ENCODE measurements at regions not wholly inside any gene's neighbourhood (a gene's known extent, or its start where the extent isn't known, plus 50 kb on each side); places are given as distances from the start of the nearest gene placed in this dataset.

- Histone ChIP-seq H3K36me3 (ENCODE audit: control insufficient read depth, insufficient read depth, low read length) (no peaks in the 10 kb centered on the region), H3K27me3 (replicated peaks; ENCODE audit: control insufficient read depth, insufficient read depth, low read length) (no peaks in the 10 kb centered on the region), H3K4me3 (replicated peaks; ENCODE audit: low read depth, low read length) (no peak overlapping the region)
- DNase-seq (ENCODE audit: extremely low read depth, insufficient read length): no peak
- no peak for TF ChIP-seq CTCF (IDR thresholded peaks at IDR 0.05; ENCODE audit: insufficient read depth, low read length, poor library complexity, severe bottlenecking)
These were observed 363.3 kb downstream of the SEMA3D start for GRCh38 chr7:84823530-84823929.

- H3K27me3 ChIP-seq (replicated peaks; ENCODE audit: control insufficient read depth, insufficient read depth, low read length): no peaks in the 10 kb centered on the region
- DNase-seq (ENCODE audit: extremely low read depth, insufficient read length): no peak
- TF ChIP-seq CTCF (IDR thresholded peaks at IDR 0.05; ENCODE audit: insufficient read depth, low read length, poor library complexity, severe bottlenecking): no peak
- no peak overlapping the region for H3K4me3 ChIP-seq (replicated peaks; ENCODE audit: low read depth, low read length)
- no peaks in the 10 kb centered on the region for H3K36me3 ChIP-seq (ENCODE audit: control insufficient read depth, insufficient read depth, low read length)
These were observed 363.8 kb downstream of the SEMA3D start for GRCh38 chr7:84822941-84823510.

GRCh38 chr7:84821671-84822534 lies 365.0 kb downstream of the SEMA3D start:
- Histone ChIP-seq H3K36me3 (ENCODE audit: control insufficient read depth, insufficient read depth, low read length) (no peaks in the 10 kb centered on the region), H3K4me3 (replicated peaks; ENCODE audit: low read depth, low read length) (no peak overlapping the region), H3K27me3 (replicated peaks; ENCODE audit: control insufficient read depth, insufficient read depth, low read length) (no peaks in the 10 kb centered on the region)
- no peak for TF ChIP-seq CTCF (IDR thresholded peaks at IDR 0.05; ENCODE audit: insufficient read depth, low read length, poor library complexity, severe bottlenecking)
- DNase-seq (ENCODE audit: extremely low read depth, insufficient read length): no peak

GRCh38 chr7:84820481-84820880 lies 366.4 kb downstream of the SEMA3D start:
- Histone ChIP-seq H3K4me3 (replicated peaks; ENCODE audit: low read depth, low read length) (no peak overlapping the region), H3K36me3 (ENCODE audit: control insufficient read depth, insufficient read depth, low read length) (no peaks in the 10 kb centered on the region), H3K27me3 (replicated peaks; ENCODE audit: control insufficient read depth, insufficient read depth, low read length) (no peaks in the 10 kb centered on the region)
- no peak for TF ChIP-seq CTCF (IDR thresholded peaks at IDR 0.05; ENCODE audit: insufficient read depth, low read length, poor library complexity, severe bottlenecking)
- DNase-seq (ENCODE audit: extremely low read depth, insufficient read length): no peak

GRCh38 chr7:84817016-84817415 lies 369.8 kb downstream of the SEMA3D start:
- TF ChIP-seq CTCF (IDR thresholded peaks at IDR 0.05; ENCODE audit: insufficient read depth, low read length, poor library complexity, severe bottlenecking): no peak

More at GRCh38 chr7:84817016-84817415, 369.8 kb downstream of the SEMA3D start:
- H3K36me3 ChIP-seq (ENCODE audit: control insufficient read depth, insufficient read depth, low read length): no peaks in the 10 kb centered on the region
- no peaks in the 10 kb centered on the region for H3K27me3 ChIP-seq (replicated peaks; ENCODE audit: control insufficient read depth, insufficient read depth, low read length)
- no peak for DNase-seq (ENCODE audit: extremely low read depth, insufficient read length)
- no peak overlapping the region for H3K4me3 ChIP-seq (replicated peaks; ENCODE audit: low read depth, low read length)
